HG02678 (cell line): ENCODE measurements at regions not wholly inside any gene's neighbourhood (a gene's known extent, or its start where the extent isn't known, plus 50 kb on each side); places are given as distances from the start of the nearest gene placed in this dataset.

ENCODE experiments used
- ATAC-seq: cut with Tn5 transposase; IDR thresholded peaks from one replicate; pipeline ENCODE4 v1.9.1; 2021; ENCODE audit warnings: mild to moderate bottlenecking, moderate library complexity; ENCODE audit not compliant: unreplicated experiment

DNA sequence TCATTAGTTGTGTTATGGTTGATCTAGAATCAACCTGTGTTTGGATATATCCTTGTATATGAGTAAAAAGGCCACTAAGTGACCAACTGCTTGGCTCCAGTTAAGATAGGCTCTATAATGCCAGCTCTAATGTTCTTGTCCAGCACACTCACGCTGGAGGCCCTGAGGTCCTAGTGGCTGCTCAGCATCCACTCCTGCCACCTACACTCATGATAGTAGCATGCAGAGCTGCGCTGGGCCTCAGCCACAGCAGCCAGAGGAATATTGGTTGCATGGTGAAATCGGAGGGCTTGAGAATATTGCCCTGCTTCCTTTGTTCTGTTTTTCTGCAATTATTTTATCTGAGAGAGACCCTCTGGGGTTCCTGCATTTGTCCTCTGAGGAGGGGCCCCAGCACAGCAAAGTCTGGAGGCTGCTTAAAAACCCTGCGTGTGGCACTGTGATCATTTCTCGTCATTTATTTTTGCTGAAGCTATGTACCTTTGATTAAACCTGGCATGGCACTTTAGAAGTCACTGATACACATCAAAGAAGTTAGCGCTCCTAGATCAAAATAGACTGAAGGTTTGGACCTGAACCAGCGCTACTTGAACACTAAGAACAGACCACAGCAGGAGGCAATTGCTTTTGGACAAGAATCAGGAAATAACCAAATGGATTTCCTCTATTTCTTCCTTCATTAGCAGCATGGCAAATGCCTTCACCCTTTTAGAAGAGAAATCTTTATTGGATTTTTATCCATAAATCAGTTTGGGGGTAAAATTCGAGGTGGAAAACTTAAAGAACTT, 398.4 kb upstream of the ID4 start:
- no peak for ATAC-seq

DNA sequence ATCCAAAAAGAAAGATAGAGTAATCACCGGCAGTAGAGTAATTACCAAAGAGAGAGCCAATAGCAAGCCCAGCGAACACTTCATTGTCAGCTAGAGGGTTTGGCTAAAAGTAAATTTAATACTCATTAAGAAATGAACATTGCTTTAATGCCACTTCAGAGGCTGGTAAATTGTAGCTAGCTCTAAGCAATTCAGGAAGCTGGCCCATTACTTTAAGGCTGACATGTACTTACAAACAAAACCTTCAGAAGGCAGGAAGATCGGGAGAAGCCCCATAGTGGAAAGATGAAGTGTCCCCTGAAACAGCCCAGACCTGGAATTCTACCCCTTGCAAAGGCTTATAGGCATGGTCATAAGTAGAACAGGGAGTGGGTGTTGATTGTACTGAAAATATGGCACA, 396.6 kb upstream of the ID4 start:
- ATAC-seq: no peak

DNA sequence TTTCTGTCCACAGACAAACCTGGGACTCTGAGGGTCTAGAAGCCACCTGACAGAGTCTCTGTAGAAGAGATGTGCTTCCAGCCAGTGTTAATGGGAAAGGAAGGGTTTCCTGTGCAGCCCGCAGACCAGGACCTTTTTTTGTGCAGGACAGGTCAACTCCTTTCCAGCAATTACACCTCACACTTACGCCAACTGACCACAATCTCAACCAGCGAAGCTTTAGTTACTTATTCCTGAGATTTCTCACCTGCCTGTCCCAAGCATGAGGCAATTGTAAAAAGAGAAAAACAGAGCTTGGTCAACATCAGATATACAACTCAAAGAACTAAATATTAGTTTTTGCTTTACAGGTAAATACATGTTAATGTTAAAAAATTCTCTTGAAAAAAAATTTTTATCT, 393.8 kb upstream of the ID4 start:
- ATAC-seq: no peak

DNA sequence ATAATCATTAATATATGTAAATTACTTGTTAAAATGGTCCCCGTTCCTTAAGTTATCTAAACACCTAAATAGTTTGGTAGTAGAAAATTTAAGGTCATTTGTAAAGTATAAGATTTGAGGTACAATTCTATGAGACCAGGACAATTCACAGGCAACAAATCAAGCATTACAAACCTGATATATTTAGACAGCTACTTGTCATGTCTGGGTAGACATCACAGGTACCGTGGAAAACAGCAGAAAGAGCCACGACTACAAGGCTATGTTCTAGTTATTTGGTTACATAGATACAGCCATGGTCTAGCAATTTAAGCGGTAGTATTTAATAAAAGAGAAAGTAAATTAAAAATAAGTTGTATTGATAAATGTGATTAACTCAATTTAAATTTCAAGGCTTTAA, 393.1 kb upstream of the ID4 start:
- ATAC-seq: no peak

DNA sequence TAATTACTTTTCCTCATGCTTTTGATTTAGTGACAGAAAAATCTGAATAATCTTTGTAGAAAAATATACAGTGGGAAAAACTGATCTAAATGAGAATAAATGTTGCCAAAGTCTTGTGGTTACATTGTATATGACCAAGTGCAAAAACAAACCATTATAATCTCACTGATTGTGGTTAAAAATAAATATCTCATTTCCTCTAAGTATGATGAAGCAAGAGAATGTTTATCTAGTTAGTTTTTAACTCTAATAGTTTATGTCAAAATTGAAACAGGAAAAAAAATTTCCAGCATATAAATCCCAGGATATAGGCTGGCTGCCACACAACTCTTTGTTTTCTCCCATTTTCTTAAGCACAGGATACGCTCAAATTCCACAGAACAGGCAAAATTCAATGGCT, 392.7 kb upstream of the ID4 start:
- no peak for ATAC-seq

DNA sequence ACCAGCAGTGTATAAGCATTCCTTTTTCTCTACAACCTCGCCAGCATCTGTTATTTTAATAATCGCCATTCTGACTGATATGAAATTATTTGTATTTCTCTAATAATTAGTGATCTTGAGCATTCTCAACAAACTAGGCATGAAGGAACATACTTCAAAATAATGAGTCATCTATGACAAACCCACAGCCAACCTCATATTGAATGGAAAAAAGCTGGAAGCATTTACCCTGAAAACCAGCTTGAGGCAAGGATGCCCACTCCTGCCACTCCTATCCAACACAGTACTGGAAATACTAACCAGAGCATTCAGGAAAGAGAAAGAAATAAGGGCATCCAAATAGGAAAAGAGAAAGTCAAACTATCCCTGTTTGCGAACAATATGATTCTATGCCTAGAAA, 390.6 kb upstream of the ID4 start:
- ATAC-seq: no peak

DNA sequence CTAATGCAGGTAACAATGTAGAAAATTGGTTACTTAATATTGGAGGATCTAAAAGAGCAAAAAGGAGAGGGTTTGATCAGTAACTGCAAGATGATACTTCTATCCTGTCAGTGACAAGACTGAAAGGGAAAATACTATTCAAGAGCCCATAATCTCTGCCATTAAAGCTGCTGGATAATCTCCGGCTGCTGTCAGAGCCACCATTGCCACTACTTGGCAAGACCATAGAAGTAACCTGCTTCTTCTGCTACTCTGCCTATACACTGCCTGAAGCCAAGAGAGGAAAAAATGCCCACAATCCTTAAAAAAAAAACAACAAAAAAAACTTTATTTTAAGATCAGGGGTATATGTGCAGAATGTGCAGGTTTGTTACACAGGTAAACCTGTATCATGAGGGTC, 386.5 kb upstream of the ID4 start:
- no peak for ATAC-seq

DNA sequence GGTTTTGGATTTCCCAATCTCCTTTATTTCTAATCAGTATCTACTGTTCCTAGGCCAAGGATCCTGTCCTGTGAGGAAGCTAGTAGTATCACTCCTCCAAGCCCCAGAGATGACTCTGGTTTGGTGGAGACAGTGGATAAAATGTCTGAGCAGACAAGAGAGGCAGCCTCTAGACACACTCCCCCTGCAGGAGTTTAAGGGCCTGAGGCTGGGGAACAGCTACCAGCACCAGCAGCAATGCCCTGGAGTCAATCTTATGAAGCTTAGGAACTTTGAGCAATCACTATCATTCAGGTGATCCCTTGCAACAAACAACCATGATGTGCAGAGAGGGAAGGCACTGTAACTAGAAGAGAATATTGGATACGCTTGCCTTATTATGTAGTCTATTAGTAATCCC, 384.7 kb upstream of the ID4 start:
- ATAC-seq: no peak

DNA sequence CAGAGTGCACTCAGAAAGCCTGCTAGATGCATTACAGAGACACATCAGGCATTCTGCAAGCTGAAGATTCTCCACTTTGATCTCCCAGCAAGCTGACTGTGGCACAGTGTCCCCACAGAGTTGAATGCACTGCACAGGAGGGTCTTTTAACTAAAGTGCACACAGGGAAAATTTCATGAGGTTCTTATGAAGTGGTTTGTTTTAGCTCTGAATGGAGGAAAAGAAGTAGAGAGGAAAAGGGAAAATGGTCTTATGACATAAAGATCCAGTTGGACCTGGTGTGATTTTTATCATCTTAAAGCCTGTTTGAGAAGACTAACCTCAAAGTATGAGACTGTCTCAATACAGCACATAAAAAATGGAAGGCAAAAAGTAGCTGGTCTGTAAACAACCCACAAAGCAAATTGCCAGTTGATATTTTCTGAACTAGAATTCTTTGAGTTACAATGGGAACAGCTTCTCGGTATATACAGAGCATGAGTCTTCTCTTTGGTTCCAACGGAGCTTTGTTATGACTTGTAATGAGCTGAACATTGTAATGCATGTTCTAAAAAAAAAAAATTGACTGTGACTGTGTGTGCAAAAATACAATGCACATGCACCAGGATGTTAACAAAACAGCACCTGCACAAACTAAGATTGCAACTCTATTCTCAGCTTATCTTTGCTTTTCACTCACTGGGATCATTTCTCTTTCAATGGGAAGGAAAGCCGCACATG, 383.0 kb upstream of the ID4 start:
- no peak for ATAC-seq

DNA sequence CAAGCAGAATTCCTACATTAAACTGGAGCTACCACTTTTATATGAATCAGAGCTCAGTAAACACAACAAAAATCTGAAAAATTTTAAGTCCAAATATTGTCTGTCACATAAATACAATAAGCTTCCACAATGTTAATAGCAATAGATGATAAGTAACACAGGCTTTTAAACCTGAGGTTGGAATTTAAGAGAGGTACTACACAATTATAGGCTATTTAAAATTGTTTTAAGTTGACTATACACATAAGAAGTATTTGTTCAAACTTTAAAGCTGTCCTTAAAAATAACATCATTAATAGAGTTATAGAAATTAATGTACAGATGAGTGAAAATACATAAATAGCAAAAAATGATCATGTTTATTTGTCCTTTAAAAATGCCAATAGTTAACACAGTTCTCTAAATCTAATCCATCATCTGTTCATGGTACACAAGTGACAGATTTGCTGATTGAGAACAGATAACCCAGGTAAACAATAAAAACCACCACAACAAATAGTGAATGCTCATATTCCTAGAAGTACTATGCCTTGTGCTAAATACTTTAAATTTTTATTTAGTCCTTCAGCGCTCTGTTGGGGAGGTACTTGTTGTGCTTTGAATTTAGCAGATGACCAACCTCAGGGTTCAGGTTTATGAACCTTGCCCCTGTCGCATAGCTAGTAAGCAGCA, 382.3 kb upstream of the ID4 start:
- ATAC-seq: no peak

DNA sequence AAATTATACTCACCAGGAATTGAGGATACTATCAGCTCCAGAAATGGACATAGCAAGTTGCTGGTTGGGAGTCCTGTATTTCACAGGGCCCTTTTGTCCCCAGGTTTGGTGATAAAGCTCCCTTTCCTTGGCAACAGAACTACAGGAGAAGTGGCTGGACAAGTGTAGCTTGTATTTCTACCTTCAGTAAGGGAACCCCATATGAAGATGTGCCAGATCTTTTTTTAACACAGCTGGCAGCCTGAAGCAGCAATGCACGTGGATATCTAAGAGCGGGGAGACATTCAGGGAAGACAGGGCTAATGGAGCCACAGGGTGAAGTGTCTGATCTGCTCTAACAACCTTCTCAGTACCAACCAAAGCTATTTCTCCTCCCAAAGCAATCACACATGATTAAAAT, 373.9 kb upstream of the ID4 start:
- no peak for ATAC-seq

DNA sequence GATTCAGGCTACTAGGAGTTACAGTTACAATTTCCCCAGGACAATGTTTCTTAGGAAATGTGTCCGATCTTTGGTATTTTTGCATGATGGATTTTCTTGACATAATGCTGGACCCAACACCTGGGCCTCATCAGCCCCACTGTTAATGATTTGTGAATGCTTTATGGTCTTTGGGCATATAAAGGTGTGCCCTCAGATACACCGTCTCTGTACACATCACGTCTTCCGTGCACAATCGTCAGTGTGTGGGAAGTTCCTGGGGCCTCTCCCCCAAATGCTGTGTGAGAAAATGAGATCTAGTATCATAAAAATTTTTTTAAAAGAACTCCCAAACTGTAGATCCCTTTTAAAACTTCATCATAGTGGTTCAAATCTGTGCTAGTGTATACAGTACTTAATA, 373.2 kb upstream of the ID4 start:
- no peak for ATAC-seq

DNA sequence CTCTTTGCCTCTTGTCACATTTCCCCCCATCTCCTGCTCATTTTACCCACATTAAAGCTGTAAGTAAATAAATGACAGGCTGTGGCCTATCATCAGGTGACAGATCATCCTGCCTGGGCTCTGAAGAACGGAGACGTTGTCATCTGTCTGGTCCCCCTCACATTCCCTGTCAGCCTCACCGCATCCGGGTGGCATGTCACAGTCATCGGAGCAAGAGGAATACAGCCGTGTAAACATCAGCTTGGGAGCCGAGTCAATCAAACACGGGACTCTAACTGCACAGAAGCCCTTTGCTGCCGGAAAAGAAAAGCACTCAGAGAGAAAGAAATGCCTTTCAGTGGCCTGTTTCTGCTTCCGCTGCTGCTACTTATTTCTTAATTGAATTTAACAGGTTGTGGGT, 371.9 kb upstream of the ID4 start:
- no peak for ATAC-seq

DNA sequence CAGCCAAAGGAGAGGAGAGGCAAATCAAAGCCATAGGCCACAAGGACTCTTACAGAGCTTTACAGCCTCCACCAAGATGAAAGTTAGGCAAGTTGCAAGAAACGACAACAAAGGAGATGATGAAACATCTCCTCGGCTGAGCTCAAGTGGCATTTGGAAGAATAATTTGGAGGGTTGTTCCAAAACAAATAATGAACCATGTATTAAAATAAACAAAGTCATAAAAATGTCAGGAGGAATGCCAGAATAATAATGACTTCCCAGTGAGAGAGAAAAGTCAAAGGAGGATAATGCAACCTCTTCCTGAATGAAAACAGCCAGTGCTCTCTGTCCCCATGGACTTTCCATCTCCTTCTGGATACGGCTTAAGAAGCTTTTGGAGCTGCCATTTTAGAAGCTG, 371.4 kb upstream of the ID4 start:
- no peak for ATAC-seq

DNA sequence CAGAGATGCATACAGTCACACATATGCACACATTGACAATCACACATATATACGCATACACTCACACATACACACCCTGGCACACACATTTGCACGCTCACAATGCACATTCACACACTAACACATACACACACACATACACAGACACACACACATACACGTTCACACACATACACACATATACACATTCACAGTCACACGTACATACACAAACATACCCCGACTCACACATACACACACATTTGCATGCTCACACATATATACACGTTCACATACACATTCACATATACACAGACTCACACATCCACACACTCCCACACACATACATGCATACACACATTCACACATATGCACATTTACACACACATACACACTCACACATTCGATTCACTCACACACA, 366.8 kb upstream of the ID4 start:
- no peak for ATAC-seq

DNA sequence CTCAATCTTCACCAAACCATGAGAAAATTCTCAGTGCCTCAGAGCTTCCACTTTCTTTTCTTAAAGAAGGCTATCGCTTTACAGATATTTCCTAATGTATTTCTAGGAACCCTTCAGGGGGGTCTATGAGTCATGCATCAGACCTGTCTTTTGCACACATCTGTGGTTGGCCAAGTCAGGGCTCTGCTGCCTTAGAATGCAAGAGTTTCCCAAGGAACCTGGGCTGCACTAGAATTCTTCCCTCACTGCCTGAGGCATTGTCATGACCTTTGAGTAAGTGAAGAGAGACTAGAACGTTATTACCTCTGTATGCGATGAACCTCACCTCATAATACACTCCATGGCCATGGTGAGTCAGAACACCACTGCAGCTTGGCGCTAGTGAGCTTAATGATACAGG, 365.0 kb upstream of the ID4 start:
- no peak for ATAC-seq

DNA sequence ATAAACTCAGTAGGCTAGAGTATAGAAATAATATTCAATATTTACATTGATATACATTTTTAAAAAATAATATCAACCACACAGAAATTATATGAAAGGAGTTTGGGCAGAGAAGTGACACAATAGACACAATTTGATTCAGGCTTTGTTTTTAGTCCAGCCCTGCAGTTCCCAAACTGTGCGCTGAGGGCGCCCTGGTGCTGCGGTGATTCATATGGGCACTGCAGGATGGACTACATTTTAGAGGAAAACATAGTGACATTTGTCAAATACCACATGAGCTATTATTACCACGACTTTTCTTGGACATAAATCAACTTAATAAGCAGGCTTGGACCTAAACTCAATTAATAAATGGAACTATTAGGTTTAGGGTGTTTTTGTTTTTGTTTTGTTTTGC, 364.3 kb upstream of the ID4 start:
- ATAC-seq: no peak

DNA sequence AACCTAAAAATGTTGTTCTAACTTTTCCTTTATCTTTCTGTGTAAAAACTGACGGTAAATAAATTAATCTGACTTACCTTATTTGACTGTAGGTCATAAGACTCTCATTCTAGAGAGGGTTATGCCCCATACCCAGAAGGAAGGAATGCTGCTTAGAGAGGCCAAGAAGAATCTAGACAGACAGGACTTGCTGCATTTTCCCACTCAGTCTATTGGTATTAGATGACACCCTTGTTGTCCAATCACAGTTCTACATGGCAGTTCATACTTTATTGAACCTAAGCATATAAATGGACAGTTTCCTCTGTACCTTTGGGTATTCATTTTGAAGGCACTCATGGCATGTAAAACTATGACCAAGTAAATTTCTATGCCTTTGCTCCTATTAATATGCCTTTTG, 359.6 kb upstream of the ID4 start:
- ATAC-seq: no peak

DNA sequence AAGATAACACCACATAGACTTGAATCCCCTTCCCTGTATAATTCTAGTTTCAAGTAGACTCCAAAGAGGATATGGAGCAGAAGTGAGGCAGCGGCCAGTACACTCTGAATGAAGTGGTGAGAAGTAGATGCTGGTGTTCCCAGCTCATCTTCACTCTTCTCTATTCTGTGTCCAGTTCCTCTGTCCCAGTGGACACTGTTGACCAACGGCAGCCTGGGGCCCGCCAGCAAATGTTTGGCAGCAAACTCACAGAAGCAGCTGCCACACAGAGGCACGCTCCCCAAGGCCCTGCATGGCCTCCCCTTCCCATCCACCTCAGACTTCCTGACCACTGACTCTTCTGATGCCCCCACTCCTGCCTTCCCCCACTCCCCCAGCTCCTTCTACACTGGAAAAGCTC, 358.9 kb upstream of the ID4 start:
- no peak for ATAC-seq

DNA sequence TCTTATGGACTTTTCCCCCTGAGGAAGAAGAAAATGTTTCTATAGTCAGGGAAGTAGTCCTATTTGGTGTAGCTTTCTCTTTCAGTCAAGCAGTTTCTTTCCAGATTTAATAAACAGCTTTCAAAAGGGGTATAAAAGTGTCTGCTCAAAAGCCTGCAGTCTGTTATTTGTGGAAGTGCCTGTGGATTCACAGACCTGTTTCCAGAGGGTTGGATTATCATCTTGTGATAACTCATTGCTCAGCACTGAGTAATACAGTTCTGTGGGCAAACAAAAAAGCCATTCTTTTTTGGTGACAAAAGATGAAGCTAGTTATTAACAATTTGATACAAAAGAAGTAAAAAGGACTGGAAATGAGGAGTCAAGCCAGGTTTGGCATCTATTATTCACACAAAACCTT, 358.2 kb upstream of the ID4 start:
- ATAC-seq: no peak

DNA sequence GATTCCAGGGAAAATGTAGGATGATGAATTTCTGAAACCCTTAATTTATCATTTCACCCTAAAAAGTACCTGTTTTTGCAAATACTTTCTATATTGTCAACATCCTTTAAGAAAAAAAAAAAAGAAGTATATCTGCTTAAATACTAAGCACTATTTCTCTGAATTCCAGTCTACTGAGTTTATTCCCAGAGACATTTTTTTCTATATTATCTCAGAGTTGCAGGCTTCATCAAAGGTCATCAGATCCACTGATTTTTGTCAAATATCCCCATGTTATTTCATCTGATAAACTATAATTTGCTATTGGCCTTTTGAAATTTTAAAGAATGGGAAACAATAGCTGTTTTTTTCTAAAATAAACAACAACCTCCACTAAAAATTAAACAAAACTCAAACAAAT, 357.6 kb upstream of the ID4 start:
- no peak for ATAC-seq
